WTC11 (cell line): ENCODE measurements at regions not wholly inside any gene's neighbourhood (a gene's known extent, or its start where the extent isn't known, plus 50 kb on each side); places are given as distances from the start of the nearest gene placed in this dataset.

Source experiments
- TEAD4 ChIP-seq: sonication (generic); formaldehyde crosslinking; IDR thresholded peaks from 2 replicates; pipeline ENCODE4 v1.8.0; 2022; ENCODE audit warnings: mild to moderate bottlenecking, missing genetic modification reagents
- TF ChIP-seq, protein P1 (sequence below): sonication (generic); formaldehyde crosslinking; IDR thresholded peaks from 2 replicates; pipeline ENCODE4 v1.8.0; 2022; ENCODE audit warnings: mild to moderate bottlenecking, missing genetic modification reagents
- TF ChIP-seq, protein P2 (sequence below): fragments of 200-600 bp; IDR thresholded peaks from 2 replicates; pipeline ENCODE4 v1.8.0; 2022; ENCODE audit warnings: antibody characterized with exemption

- TF ChIP-seq, protein P1, sequence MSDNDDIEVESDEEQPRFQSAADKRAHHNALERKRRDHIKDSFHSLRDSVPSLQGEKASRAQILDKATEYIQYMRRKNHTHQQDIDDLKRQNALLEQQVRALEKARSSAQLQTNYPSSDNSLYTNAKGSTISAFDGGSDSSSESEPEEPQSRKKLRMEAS (CRISPR knock-in tag) = no peak
- TF ChIP-seq, protein P2, sequence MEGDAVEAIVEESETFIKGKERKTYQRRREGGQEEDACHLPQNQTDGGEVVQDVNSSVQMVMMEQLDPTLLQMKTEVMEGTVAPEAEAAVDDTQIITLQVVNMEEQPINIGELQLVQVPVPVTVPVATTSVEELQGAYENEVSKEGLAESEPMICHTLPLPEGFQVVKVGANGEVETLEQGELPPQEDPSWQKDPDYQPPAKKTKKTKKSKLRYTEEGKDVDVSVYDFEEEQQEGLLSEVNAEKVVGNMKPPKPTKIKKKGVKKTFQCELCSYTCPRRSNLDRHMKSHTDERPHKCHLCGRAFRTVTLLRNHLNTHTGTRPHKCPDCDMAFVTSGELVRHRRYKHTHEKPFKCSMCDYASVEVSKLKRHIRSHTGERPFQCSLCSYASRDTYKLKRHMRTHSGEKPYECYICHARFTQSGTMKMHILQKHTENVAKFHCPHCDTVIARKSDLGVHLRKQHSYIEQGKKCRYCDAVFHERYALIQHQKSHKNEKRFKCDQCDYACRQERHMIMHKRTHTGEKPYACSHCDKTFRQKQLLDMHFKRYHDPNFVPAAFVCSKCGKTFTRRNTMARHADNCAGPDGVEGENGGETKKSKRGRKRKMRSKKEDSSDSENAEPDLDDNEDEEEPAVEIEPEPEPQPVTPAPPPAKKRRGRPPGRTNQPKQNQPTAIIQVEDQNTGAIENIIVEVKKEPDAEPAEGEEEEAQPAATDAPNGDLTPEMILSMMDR = no peak
- no peak for TF ChIP-seq TEAD4 (CRISPR knock-in tag)
These were observed 123.6 kb upstream of the ZNF608 start for GRCh38 chr5:124870070-124870469.
